ENCODE measurements at regions not wholly inside any gene's neighbourhood (a gene's known extent, or its start where the extent isn't known, plus 50 kb on each side); places are given as distances from the start of the nearest gene placed in this dataset.

GRCh38 chr11:11046781-11047180 lies 188.9 kb upstream of the ZBED5 start:
- Histone ChIP-seq H3K4me3 (ENCODE audit: low read depth in 1 of 2, low read length in 2 of 2) (no peak overlapping the region), H3K27me3 (ENCODE audit: insufficient read depth, low read length, poor library complexity) (peaks cover 3% of the 10 kb centered on the region), H3K4me2 (ENCODE audit: insufficient read depth, low read length) (no peak overlapping the region), H3K79me2 (ENCODE audit: insufficient read depth, low read length) (no peaks in the 10 kb centered on the region), H3K4me1 (ENCODE audit: insufficient read depth, low read length) (no peaks in the 10 kb centered on the region), H3K9me3 (ENCODE audit: insufficient read depth, low read length, severe bottlenecking) (no peaks in the 10 kb centered on the region), H3K27ac (ENCODE audit: low read length) (no peak overlapping the region), H4K20me1 (ENCODE audit: insufficient read depth, low read length) (no peaks in the 10 kb centered on the region), H3K9ac (ENCODE audit: low read depth, low read length) (no peak overlapping the region), H2AFZ (ENCODE audit: low read depth, low read length) (no peak overlapping the region), H3K36me3 (ENCODE audit: insufficient read depth, low read length) (no peaks in the 10 kb centered on the region)
- ATAC-seq (ENCODE audit: insufficient read depth, low read depth), result no peak
- DNase-seq, result no peak
- TF ChIP-seq EZH2 (IDR thresholded peaks at IDR 0.05; ENCODE audit: borderline replicate concordance, low read depth, low read length, severe bottlenecking) (no peak), CTCF (IDR thresholded peaks at IDR 0.05; ENCODE audit: borderline replicate concordance, extremely low read depth, low read length, poor library complexity, severe bottlenecking) (no peak)

- Histone ChIP-seq H3K36me3 (ENCODE audit: insufficient read depth, low read length) (no peaks in the 10 kb centered on the region), H3K4me2 (ENCODE audit: insufficient read depth, low read length) (no peak overlapping the region), H2AFZ (ENCODE audit: low read depth, low read length) (no peak overlapping the region), H4K20me1 (ENCODE audit: insufficient read depth, low read length) (no peaks in the 10 kb centered on the region), H3K4me1 (ENCODE audit: insufficient read depth, low read length) (no peaks in the 10 kb centered on the region), H3K4me3 (ENCODE audit: low read depth in 1 of 2, low read length in 2 of 2) (no peak overlapping the region), H3K27ac (ENCODE audit: low read length) (no peak overlapping the region), H3K27me3 (ENCODE audit: insufficient read depth, low read length, poor library complexity) (peaks cover 3% of the 10 kb centered on the region), H3K9me3 (ENCODE audit: insufficient read depth, low read length, severe bottlenecking) (no peaks in the 10 kb centered on the region), H3K79me2 (ENCODE audit: insufficient read depth, low read length) (no peaks in the 10 kb centered on the region), H3K9ac (ENCODE audit: low read depth, low read length) (no peak overlapping the region)
- TF ChIP-seq CTCF (IDR thresholded peaks at IDR 0.05; ENCODE audit: borderline replicate concordance, extremely low read depth, low read length, poor library complexity, severe bottlenecking), result no peak
- no peak for TF ChIP-seq EZH2 (IDR thresholded peaks at IDR 0.05; ENCODE audit: borderline replicate concordance, low read depth, low read length, severe bottlenecking)
- DNase-seq (no peak), ATAC-seq (ENCODE audit: insufficient read depth, low read depth) (no peak)
These were observed 187.5 kb upstream of the ZBED5 start for GRCh38 chr11:11045156-11045930.

GRCh38 chr11:11044137-11044855 lies 186.4 kb upstream of the ZBED5 start:
- H3K36me3 ChIP-seq (ENCODE audit: insufficient read depth, low read length), result no peaks in the 10 kb centered on the region
- no peak overlapping the region for H3K4me3 ChIP-seq (ENCODE audit: low read depth in 1 of 2, low read length in 2 of 2)
- H3K9me3 ChIP-seq (ENCODE audit: insufficient read depth, low read length, severe bottlenecking), result no peaks in the 10 kb centered on the region
- no peak overlapping the region for H3K9ac ChIP-seq (ENCODE audit: low read depth, low read length)
- ATAC-seq (ENCODE audit: insufficient read depth, low read depth) (no peak), DNase-seq (no peak)
- peaks cover 6% of the 10 kb centered on the region for H3K27me3 ChIP-seq (ENCODE audit: insufficient read depth, low read length, poor library complexity)
- TF ChIP-seq CTCF (IDR thresholded peaks at IDR 0.05; ENCODE audit: borderline replicate concordance, extremely low read depth, low read length, poor library complexity, severe bottlenecking), result no peak
- no peak for TF ChIP-seq EZH2 (IDR thresholded peaks at IDR 0.05; ENCODE audit: borderline replicate concordance, low read depth, low read length, severe bottlenecking)
- no peaks in the 10 kb centered on the region for H3K79me2 ChIP-seq (ENCODE audit: insufficient read depth, low read length)
- no peaks in the 10 kb centered on the region for H3K4me1 ChIP-seq (ENCODE audit: insufficient read depth, low read length)
- H2AFZ ChIP-seq (ENCODE audit: low read depth, low read length), result no peak overlapping the region
- H4K20me1 ChIP-seq (ENCODE audit: insufficient read depth, low read length), result no peaks in the 10 kb centered on the region
- H3K27ac ChIP-seq (ENCODE audit: low read length), result no peak overlapping the region
- H3K4me2 ChIP-seq (ENCODE audit: insufficient read depth, low read length), result no peak overlapping the region

Measured in DND-41 (cell line).